ENCODE measurements at regions not wholly inside any gene's neighbourhood (a gene's known extent, or its start where the extent isn't known, plus 50 kb on each side); places are given as distances from the start of the nearest gene placed in this dataset.

DNA sequence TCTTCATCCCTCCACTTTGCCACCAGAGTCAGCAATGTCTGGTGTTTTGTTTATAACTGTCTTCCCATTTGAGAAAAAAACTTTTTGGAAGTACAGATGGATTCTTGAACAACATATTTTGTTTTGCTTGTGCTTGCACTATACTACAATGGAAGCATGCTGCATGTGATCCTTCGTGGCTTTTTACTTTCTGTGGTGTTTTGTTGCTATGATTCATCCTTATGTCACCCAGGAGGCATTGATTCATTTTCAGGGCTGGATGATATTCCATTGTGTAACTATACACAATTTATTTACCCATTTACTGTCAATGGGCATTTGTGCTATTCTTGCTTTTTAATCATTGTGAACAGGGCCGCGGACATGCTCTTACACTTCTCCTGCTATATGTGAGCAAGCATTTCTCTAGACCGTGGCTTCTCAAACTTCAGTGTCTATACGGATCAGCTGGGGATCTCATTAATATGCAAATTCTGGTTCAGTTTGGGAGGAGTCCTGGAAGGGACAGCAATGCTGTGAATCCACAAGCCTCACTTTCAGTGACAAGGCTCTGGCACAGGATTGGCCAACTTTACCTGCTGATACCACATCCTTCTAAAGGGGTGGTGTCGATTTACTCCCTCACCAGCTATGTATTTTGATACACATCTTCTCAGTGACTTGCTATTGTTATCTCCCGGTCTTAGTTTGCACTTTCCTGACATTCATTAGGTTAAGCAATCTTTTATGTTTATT lies 65.9 kb downstream of the POLR2M start:
- no TSS peak for BruUV-seq (replicated peaks)
- H3K27me3 Mint-ChIP-seq (ENCODE audit: insufficient read depth, unreplicated experiment) = peaks cover 10% of the 10 kb centered on the region
- Histone ChIP-seq H3K36me3 (ENCODE audit: control insufficient read depth, insufficient read depth, low read length) (no peaks in the 10 kb centered on the region), H3K27me3 (replicated peaks; ENCODE audit: control insufficient read depth, insufficient read depth, low read length) (no peaks in the 10 kb centered on the region), H3K4me3 (ENCODE audit: low read depth, low read length) (no peak overlapping the region), H3K4me1 (no peaks in the 10 kb centered on the region), H3K9me3 (no peaks in the 10 kb centered on the region)
- no peaks in the 10 kb centered on the region for H3K36me3 Mint-ChIP-seq (ENCODE audit: insufficient read depth, unreplicated experiment)
- DNase-seq = no peak
- intact Hi-C loops (cut with micrococcal nuclease; ENCODE audit: unreplicated experiment) = no loop called here
- H3K9me3 Mint-ChIP-seq (ENCODE audit: unreplicated experiment) = no peaks in the 10 kb centered on the region
- TF ChIP-seq, protein P1, sequence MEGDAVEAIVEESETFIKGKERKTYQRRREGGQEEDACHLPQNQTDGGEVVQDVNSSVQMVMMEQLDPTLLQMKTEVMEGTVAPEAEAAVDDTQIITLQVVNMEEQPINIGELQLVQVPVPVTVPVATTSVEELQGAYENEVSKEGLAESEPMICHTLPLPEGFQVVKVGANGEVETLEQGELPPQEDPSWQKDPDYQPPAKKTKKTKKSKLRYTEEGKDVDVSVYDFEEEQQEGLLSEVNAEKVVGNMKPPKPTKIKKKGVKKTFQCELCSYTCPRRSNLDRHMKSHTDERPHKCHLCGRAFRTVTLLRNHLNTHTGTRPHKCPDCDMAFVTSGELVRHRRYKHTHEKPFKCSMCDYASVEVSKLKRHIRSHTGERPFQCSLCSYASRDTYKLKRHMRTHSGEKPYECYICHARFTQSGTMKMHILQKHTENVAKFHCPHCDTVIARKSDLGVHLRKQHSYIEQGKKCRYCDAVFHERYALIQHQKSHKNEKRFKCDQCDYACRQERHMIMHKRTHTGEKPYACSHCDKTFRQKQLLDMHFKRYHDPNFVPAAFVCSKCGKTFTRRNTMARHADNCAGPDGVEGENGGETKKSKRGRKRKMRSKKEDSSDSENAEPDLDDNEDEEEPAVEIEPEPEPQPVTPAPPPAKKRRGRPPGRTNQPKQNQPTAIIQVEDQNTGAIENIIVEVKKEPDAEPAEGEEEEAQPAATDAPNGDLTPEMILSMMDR (IDR thresholded peaks at IDR 0.05; ENCODE audit: insufficient read depth in 1 of 2, low read depth in 1 of 2, low read length in 1 of 2, severe bottlenecking in 1 of 2, unreplicated experiment in 1 of 2) = no peak
- CTCF ChIA-PET = no interaction called here
- no peak overlapping the region for H3K4me3 Mint-ChIP-seq (ENCODE audit: unreplicated experiment)
- H3K4me1 Mint-ChIP-seq (ENCODE audit: low read depth, unreplicated experiment) = no peaks in the 10 kb centered on the region
- POLR2A ChIA-PET = no interaction called here
- H3K27ac Mint-ChIP-seq (ENCODE audit: unreplicated experiment) = no peak overlapping the region

- Mint-ChIP-seq H3K4me3 (ENCODE audit: unreplicated experiment) (no peak overlapping the region), H3K27ac (ENCODE audit: unreplicated experiment) (no peak overlapping the region), H3K27me3 (ENCODE audit: insufficient read depth, unreplicated experiment) (peaks cover 10% of the 10 kb centered on the region), H3K36me3 (ENCODE audit: insufficient read depth, unreplicated experiment) (no peaks in the 10 kb centered on the region), H3K4me1 (ENCODE audit: low read depth, unreplicated experiment) (no peaks in the 10 kb centered on the region), H3K9me3 (ENCODE audit: unreplicated experiment) (no peaks in the 10 kb centered on the region)
- H3K27me3 ChIP-seq (replicated peaks; ENCODE audit: control insufficient read depth, insufficient read depth, low read length) = no peaks in the 10 kb centered on the region
- intact Hi-C loops (cut with micrococcal nuclease; ENCODE audit: unreplicated experiment) = no loop called here
- no TSS peak for BruUV-seq (replicated peaks)
- no peaks in the 10 kb centered on the region for H3K4me1 ChIP-seq
- no peak for DNase-seq
- no peak overlapping the region for H3K4me3 ChIP-seq (ENCODE audit: low read depth, low read length)
- ChIA-PET POLR2A (no interaction called here), CTCF (no interaction called here)
- H3K9me3 ChIP-seq = no peaks in the 10 kb centered on the region
- H3K36me3 ChIP-seq (ENCODE audit: control insufficient read depth, insufficient read depth, low read length) = no peaks in the 10 kb centered on the region
- TF ChIP-seq, protein P1 (IDR thresholded peaks at IDR 0.05; ENCODE audit: insufficient read depth in 1 of 2, low read depth in 1 of 2, low read length in 1 of 2, severe bottlenecking in 1 of 2, unreplicated experiment in 1 of 2) = no peak
Observed at GRCh38 chr15:57773051-57773450, 66.5 kb downstream of the POLR2M start.

- Histone ChIP-seq H3K27me3 (replicated peaks; ENCODE audit: control insufficient read depth, insufficient read depth, low read length) (no peaks in the 10 kb centered on the region), H3K9me3 (no peaks in the 10 kb centered on the region), H3K4me1 (no peaks in the 10 kb centered on the region), H3K4me3 (ENCODE audit: low read depth, low read length) (no peak overlapping the region), H3K36me3 (ENCODE audit: control insufficient read depth, insufficient read depth, low read length) (no peaks in the 10 kb centered on the region)
- POLR2A ChIA-PET = no interaction called here
- BruUV-seq (replicated peaks) = no TSS peak
- H3K27ac Mint-ChIP-seq (ENCODE audit: unreplicated experiment) = no peak overlapping the region
- no peak for DNase-seq
- intact Hi-C loops (cut with micrococcal nuclease; ENCODE audit: unreplicated experiment) = no loop called here
- CTCF ChIA-PET = no interaction called here
- TF ChIP-seq, protein P1 (IDR thresholded peaks at IDR 0.05; ENCODE audit: insufficient read depth in 1 of 2, low read depth in 1 of 2, low read length in 1 of 2, severe bottlenecking in 1 of 2, unreplicated experiment in 1 of 2) = no peak
- H3K27me3 Mint-ChIP-seq (ENCODE audit: insufficient read depth, unreplicated experiment) = peaks cover 12% of the 10 kb centered on the region
- H3K9me3 Mint-ChIP-seq (ENCODE audit: unreplicated experiment) = no peaks in the 10 kb centered on the region
- no peaks in the 10 kb centered on the region for H3K4me1 Mint-ChIP-seq (ENCODE audit: low read depth, unreplicated experiment)
- no peaks in the 10 kb centered on the region for H3K36me3 Mint-ChIP-seq (ENCODE audit: insufficient read depth, unreplicated experiment)
- no peak overlapping the region for H3K4me3 Mint-ChIP-seq (ENCODE audit: unreplicated experiment)
Observed at GRCh38 chr15:57777003-57777402, 70.5 kb downstream of the POLR2M start.

Measured in Caco-2 (cell line).